Prostate gland (tissue), 2 donors: ENCODE measurements at regions not wholly inside any gene's neighbourhood (a gene's known extent, or its start where the extent isn't known, plus 50 kb on each side); places are given as distances from the start of the nearest gene placed in this dataset.

Experiments
- CTCF ChIP-seq, 4 experiments: fragments of 200-600 bp in 2 of 4; fragments of 450-650 bp in 2 of 4; sonication (generic) in 2 of 4; IDR thresholded peaks; 1 replicate in 3 of 4; 2 replicates in 1 of 4; pipeline ENCODE4 v1.5.1; 2016 to 2019; ENCODE audit warnings: antibody characterized with exemption in 4 of 4, mild to moderate bottlenecking in 2 of 4, moderate library complexity in 2 of 4
- POLR2AphosphoS5 ChIP-seq: sonication (generic); formaldehyde crosslinking; IDR thresholded peaks from one replicate; pipeline ENCODE4 v1.6.1; 2017; ENCODE audit warnings: antibody characterized with exemption

GRCh38 chr12:30810918-30811317 is 56.2 kb upstream of the CAPRIN2 start:
- TF ChIP-seq CTCF (IDR thresholded peaks at IDR 0.05), result no peak
- no peak for TF ChIP-seq POLR2AphosphoS5
